Stimulated activated CD4-positive, alpha-beta T cell treated with anti-CD3 and anti-CD28 coated beads, Interleukin-2, amount 100 ng/mL, for 24 hours (primary cell): ENCODE measurements at regions not wholly inside any gene's neighbourhood (a gene's known extent, or its start where the extent isn't known, plus 50 kb on each side); places are given as distances from the start of the nearest gene placed in this dataset.

Experiments
- DNase-seq, 2 donors: peaks; one replicate each; pipeline ENCODE4 v3.0.0-alpha.2; 2020

DNA sequence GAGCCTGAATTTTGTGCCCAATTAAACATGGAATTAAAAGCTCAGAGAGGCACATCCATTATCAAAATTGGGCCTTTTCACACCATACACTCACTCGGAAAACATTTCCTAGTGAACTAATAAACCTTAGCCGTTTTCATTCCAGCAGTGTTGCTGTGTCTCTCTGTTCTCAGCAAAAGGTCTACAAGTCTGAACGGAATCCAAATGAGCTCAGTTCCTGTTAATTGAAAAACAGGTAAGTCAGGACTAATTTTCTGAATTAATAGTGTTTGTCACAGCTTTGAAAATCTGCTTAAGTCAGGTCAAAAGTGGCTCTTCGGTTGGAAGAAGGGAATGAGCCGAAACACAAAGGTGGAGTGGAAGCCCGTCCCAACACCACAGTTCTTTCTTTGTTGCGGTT, 163.3 kb upstream of the RALGAPA2 start:
- no peak for DNase-seq

DNA sequence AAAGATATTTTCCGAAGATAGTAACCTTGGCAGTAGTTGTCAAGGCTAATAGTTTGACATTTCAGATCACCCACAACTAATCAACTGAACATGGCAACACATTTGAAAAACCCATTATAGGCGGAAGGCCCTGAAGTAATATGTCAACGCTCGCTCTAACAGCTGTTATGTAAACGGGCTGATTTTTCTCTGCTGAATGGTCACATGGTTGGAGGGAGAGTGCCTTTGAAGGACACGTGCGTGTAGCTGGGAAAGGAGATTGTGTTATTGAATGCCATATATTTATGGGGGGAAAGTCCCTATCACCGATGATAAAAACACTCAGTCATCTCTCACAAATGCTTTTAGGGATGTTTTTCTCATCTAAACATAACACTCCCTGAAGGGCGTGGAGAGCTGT, 160.0 kb upstream of the RALGAPA2 start:
- no peak for DNase-seq

DNA sequence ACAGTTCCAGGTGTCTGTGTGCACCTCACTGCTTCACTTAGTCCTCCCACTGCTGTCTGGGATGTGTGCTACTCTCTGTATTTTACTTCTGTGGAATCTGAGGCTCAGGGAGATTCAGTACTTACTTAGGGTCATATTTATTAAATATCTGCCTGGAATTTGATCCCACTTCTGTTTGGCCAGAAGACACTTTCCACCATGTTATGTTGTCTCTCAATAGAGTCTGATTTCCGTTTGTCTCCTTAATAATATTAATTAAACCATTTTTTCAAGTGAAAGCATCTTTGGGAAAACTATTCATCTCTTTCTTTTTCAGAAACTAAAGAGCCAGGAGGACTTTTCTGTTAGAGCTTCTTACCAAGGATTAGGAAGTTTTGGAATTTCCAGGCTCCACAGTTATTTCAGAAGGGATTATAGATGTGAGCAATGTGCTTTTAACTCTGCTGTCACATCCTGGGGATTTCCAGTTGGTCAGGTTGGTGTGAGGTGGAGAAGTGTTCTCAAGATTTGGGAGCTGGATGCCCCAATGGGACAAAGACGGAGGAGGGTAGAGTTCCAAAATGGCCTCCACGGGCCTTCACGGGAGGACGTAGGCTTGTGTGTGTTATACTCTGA, 156.8 kb upstream of the RALGAPA2 start:
- no peak for DNase-seq

DNA sequence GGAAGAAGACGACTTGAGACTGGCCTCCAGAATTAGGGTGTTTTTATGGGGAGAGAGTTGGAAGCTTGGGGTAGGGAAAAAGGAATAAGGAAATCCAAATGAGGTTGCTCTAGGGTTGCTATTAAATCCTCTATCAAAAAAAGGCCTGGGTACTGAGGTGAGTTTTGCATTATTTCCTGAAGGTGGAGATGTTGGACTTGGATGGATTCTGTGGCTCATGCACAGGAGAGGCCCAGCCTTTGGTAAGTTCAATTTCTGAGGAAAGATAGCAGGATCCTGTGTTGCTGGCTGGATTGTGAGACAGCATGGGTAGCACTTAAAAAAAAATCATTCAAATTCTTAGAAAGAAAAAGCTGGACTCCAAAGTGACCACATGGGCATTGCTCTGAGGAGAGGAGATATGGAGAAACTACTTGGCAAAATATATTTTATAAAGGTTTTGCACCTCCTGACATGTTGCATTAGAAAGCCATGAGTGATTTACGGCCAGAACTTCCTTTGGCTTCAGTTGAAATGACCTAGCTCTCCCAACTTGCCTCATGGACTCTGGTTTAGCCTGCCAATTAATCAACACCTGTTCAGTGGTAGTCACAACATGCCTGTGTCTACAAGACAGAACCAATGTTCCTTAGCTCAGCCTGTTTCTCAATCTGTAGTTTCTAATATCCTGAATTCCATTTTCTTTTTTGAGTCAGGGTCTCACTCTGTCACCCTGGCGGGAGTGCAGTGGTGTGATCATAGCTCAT, 152.1 kb upstream of the RALGAPA2 start:
- DNase-seq: no peak

DNA sequence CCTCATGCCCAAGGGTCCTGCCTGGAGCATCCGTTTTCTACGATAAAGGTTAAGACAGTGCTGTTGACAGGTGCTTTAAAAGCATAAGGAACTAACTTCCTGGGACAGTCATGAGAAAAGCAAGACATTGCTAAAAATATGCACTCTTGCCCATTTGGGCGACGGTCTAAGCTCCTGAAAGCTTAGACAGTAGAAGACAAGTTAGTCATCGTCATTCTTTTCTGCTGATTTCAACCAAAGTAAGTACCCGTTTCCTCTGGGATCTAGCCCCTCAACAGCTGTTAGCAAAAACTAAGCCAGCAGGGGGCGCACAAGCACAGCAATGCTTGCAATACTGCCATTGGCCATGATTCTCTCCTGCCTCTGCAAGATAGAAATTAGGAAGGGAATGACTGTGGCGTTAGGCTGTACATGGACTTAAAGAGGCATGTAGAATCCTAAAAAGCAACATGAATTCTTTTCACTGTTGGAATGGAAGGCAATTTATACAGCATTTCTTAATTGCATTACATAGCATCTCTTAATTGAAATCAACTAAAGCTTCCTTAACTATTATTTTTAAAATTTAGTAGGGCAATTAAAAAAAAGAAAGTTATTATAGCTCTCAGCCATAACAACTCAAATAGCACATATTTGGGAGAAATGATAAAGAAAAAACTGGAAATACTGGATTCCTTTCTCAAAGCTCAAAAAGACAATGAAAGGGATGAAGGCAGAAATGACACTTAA, 147.8 kb upstream of the RALGAPA2 start:
- DNase-seq: peak; percentile 94 to 96

DNA sequence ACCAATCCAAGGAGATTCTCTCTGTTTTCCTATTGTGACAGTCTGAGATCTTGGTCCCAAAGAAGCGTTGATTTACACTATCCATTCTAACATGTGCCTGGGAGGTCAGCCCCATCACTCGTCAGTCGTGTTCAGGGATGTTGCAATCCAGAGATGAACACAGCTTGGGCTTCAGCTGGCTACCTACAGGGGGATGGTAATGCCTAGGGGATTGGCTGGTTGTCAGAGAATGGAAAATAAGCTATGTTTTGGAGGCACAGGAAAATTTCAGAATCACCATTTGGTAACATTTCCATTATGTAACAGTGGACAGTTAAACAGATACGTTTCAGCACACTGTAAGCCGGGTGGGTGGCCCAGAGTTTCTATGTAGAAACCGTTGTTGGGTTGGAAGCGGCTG, 147.1 kb upstream of the RALGAPA2 start:
- DNase-seq: no peak

DNA sequence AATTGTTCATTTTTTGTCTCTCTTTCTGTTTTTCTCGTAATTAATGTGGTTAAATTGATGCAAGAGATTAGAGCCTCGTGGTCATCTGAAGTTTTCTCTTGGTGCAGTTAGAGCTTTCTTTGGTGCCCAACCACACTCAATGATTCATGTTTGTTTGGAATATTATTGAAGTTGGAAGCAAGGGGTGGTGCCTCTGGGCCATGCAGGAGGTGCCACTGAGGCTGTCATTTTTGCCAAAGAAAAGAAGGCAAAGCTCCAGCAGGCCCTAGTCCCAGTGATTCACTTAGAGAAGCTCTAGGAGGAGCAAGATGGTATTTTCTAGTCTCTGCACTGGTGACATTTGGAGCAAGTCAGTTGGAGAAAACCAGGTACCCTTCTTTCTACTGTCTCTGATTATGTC, 144.5 kb upstream of the RALGAPA2 start:
- DNase-seq: no peak

DNA sequence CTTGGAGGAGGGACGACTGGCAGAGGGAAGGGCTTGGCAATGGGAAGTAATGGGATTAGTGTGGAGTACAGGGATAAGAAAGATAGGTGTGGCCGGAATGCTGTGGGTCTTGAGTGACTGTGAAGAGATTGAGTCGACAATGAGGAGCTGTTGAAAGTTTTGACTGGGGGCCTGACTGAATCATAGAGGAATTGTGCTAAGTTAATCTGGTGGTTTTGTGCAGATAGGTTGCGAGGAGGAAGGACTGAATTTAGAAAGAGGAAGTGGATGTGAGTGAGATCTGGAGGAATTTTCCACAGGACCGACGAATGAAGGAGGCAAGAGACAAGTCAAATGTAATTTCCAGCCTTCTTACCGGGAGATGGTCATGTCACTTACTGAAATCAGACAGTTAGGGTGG, 143.9 kb upstream of the RALGAPA2 start:
- DNase-seq: no peak

DNA sequence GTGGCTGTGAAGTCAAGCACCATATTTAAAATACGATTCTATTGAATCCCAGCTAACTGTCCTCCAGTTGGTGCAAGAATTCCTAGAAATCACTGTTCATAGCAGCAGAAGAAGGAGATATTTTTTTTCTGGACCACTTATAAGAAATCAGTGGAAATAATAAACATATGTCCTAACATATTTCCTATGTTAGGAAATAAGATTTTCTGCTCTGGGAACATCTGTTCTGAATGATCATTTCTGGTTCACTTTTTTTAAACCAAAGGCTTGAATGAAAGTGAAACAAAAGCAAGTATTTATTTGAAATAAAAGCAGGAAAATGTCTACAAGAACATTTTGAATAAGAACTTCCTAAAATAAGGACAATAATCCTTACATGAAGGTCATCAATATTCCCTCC, 138.9 kb upstream of the RALGAPA2 start:
- DNase-seq: no peak

DNA sequence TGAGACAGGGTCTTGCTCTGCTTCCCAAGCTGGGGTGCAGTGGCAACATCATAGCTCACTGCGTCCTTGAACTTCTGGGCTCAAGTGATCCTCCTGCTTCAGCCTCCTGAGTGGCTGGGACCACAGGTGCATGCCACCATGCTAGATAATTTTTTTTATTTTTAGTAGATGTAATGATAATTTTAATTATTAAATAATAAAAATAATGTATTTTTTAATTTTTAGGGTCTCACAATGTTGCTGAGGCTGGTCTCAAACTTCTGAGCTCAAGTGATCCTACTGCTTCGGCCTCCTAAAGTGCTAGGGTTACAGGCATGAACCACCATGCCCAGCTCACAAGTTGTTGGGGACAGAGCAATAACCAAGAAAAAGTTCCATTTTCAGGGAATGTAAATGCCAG, 138.0 kb upstream of the RALGAPA2 start:
- DNase-seq: no peak

DNA sequence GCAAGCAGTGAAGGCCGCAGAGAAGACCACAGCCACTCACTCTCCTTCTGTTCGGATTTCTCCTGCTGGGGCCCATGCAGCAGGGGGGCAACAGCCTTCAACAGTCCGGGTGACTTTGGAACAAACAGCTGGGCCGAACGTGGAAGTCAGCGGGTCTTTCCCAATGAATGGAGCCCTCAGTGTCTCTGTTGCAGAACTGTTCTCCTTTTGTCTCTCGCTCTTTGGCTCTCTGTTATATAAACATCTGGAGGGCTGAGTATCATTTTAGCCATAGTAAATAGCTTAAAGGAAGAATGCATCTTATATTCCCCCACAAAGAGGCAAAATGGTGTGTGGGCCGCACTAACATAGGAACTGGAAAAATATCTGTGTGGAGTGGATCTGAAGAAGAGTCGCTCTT, 136.7 kb upstream of the RALGAPA2 start:
- no peak for DNase-seq

DNA sequence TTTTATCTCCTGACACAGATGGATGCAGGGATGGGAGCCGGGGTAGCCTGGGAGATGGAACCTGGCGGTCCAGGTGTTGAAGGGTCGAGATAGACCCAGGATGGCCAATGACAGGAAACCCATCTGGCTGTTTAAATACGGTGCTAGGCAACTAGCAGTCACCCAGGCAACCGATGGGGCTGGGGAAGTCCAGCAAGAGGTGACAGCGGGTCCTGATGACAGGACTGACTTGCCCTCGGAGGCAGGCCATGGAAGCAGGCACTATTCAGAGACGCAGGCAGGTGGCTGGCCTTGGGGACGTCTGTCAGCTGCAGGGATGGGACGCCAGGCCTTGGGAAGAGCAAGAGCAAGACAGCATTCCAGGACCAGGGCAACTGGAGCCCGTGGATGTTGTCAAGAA, 135.4 kb upstream of the RALGAPA2 start:
- DNase-seq: no peak

DNA sequence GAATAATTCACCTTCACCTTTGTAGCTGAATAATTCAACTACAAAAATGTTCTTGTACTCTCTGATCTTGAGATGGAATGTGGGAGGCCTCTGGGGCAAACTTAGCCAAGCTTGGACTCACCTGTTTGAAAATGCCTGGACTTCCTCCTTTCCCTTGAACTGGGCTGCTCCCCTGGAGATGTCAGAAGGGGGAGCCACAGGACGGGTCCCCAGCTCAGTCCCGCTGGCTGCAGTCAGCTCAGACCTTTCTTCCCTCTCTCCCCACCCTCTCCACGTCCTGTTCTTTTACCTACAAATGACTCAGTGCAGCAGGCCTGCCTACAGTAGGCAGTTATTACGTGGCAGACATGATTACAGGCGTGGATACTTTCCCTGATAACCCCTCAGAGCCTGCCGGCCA, 131.5 kb upstream of the RALGAPA2 start:
- no peak for DNase-seq

DNA sequence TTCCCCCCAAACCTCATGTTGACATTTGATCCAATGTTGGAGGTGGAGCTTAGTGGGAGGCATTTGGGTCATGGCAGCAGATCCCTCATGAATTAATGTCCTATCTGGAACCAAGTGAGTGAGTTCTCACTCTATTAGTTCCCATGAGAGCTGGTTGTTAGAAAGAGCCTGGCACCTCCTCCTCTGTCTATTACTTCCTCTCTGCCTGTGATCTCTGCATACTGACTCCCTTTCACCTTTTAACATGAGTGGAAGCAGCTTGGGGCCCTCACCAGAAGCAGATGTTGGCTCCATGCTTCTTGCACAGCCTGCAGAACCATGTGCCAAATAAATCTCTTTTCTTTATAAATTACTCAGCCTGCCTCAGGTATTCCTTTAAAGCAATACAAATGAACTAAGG, 127.3 kb upstream of the RALGAPA2 start:
- DNase-seq: no peak

DNA sequence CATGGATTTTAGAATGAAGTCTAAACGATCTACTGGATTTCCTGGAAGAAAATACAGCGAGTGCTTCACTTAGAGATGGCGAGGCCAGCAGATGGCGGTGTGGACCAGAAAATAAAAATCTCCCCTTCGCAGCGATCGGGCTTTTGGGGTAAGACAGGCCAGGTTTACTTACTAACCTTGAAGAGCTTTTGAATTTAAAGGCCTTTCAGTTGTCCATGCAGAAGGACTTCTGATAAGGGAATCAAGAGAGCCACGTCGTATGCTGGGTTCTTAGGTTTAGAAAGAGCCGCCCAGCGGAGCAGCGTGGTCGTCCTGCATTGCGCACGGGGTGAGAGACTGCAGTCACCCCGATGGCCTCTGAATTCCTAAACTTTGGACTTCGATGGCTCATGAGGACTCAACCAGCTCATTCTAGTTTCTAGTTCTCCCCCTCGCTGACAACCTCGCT, 125.2 kb upstream of the RALGAPA2 start:
- DNase-seq: peak; percentile 23 to 62

DNA sequence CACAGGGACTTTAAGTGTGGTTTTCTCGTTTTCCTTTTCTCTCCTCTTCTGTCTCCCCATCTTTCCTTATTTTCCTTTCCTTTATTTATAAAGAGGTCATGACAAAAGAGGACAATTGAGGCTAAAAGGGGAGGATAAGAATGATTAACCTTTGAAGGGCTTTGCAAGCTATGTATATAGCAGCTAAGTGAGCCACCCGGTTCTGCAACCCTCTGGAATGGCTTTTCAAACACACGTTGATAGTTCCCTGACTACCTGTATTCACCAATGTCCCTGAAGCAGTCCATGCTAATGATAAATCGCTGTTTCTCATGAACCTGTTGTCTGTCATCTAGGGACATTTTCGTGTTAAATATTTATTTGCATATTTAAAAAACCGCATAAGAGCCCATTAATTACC, 124.4 kb upstream of the RALGAPA2 start:
- DNase-seq: no peak

DNA sequence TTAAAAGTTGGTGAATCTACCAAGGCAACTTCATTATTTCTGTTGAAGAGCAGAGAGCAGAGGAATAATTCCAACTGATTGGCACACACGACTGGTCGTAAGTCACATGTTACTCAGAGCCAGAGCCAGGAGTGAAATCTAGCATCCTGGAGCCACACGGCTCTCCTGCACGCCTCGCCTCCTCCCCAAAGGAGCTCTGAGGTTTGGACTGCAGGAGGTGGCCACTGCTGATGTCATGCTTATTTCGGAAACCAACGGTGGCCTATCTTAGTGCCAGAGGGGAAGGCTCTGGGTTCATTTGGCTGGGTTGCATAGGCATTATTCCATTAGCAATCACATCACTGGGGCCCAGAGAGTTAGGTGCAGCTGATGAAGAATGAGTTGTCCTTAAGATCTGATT, 123.5 kb upstream of the RALGAPA2 start:
- DNase-seq: no peak

DNA sequence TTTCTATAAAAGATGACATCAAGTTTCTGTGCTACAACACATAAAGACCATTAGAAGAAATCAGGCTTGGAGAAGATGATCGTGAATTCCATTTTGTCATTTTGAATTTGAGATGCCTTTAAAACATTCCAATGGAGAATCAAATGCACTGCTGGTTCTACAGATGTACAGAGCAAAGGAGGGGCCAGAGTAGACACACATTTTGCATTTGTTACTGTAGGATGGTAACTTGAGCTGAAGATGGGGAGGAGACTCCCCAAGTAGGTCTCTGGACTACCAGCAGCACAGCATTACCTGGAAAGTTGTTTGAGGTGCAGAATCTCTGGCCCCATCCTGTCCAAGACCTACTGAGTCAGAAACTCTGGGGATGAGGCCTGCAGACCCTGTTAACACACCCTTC, 121.6 kb upstream of the RALGAPA2 start:
- no peak for DNase-seq

DNA sequence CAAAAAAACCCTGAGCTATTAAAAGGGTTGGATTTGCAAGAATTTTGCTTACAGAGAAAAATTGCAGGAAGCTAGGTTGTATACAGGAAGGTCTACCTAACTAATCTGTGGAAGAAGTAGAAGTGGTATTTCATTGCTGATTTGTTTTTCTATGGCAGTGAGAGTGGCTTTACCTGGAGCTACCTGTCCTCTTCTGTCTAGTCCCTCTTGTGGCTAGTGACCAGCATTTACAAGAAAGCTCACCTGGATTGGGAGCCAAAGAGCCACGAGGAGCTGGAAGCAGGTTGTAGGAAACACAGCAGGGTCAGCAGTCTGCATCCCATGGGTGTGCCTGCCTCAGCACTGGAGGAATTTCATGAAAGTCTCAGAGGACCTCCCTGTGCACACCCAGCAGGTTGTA, 120.3 kb upstream of the RALGAPA2 start:
- DNase-seq: no peak

DNA sequence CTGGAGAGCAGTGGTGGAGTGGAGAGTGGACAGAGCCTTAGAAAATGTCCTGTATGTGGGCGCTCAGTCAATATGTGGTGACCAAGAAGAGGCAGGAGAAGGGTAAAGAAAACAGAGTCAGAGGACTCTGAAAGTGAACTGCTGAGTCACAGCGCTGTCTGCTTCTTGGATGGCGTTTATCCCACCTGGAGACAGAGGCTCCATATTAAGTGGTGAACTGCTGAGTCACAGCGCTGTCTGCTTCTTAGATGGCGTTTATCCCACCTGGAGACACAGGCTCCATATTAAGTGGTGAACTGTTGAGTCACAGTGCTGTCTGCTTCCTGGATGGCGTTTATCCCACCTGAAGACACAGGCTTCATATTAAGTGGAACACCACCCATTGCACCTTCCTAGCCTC, 119.3 kb upstream of the RALGAPA2 start:
- DNase-seq: no peak

DNA sequence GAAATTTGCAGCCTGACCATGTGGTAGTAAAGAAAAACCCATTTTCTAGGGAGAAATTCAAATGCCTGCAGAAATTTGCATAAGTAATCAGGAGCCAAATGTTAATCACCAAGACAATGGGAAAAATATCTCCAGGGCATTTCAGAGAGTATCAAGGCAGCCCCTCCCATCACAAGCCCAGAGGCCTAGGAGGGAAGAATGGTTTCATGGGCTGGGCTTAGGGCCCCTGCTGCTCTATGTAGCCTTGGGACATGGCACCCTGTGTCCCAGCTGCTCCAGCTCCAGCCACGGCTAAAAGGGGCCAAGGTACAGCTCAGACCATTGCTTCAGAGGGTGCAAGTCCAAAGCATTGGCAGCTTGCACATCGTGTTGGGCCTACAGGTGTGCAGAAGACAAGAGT, 117.2 kb upstream of the RALGAPA2 start:
- DNase-seq: no peak

DNA sequence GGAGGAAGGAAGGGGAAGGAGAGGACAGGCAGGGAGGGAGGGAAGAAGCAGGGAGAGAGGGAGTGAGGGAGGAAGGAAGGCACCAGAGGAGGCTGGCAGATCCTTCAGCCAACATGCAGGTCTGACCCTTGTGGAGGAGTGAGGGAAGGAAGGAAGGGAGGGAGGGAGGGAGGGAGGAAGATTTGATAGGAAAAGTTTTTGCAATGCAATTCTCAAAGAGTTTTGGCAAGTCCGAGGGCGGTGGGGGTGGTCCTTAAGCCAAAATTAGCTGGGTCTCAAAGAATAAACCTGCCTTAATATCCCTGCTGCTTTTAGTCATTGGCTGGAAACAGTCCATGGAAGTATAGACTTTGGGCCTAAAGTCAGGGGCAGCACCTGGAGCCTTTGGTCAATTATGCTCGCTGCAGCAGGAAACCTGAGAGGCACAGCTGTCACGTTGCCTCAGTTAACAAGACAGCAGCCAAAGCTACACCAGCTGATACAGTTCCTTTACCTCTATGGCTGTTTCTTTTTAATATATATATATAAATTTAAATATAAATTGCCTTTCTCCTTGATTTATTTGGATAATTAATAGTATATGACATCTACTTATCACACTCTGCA, 115.7 kb upstream of the RALGAPA2 start:
- no peak for DNase-seq

DNA sequence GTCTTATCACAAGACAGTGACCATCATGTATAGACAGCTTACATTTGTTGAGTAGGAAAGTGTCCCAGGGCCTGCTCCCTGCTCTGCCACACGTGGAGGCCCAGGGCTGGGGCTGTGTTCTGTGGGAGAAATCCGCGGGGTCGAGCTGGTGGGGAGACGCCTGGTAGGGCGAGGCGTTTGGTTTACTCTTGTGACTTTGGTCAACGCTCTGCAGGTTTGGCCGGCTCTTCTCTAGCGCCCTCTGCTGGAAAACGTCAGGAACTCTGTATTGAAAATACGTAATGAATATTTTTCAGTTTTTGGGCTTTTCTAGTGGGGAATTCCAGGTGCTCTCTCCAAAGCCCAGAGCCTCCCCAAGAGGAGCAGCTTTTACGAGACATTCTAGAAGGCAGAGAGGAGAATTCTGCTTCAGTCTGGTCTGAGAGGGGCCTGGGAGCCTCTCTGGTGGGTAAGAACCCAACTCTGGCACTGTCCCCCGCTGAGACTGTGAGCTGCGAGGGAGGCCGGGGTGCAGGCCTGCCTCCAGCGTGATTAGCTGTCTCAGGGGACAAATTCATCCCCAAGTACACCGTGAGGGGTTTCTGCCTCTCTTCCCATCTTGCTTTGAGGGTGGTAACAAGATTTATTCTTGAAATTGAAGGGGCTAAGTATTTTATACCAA, 112.6 kb upstream of the RALGAPA2 start:
- peak; percentile 45 to 59 for DNase-seq
